Endothelial cell of umbilical vein (primary cell): ENCODE measurements at regions not wholly inside any gene's neighbourhood (a gene's known extent, or its start where the extent isn't known, plus 50 kb on each side); places are given as distances from the start of the nearest gene placed in this dataset.

Experiments
- BruUV-seq: library from RNA; stranded (reverse); fragments of 400-500 nt; replicated peaks from 2 replicates; lab custom pipeline; 2021; lab: Mats Ljungman, UMichigan
- CTCF ChIA-PET: fragments of 300-600, 350-600 bp; sonication (Branson Sonifier 250); formaldehyde crosslinking; loops from one replicate; lab custom pipeline; 2021; ENCODE audit warnings: antibody characterized with exemption, inconsistent platforms; lab: Charles Lee
- POLR2A ChIA-PET: fragments of 300-600, 350-600 bp; sonication (Branson Sonifier 250); formaldehyde crosslinking; loops from one replicate; lab custom pipeline; 2021; ENCODE audit warnings: antibody characterized with exemption, inconsistent platforms; lab: Charles Lee
- DNase-seq: peaks from one replicate; pipeline ENCODE4 v3.0.0-alpha.2; 2011; ENCODE audit warnings: low read depth, low spot score
- FAIRE-seq: peaks from 2 replicates; lab custom pipeline; 2011; peaks lifted over from hg19 to GRCh38; lab: Jason Lieb, UNC
- H2AFZ ChIP-seq: 2 replicates; pipeline ENCODE4 v1.6.0; 2012; ENCODE audit warnings: low read depth, low read length, control low read depth, inconsistent platforms
- H3K27ac ChIP-seq: 2 replicates; pipeline ENCODE4 v1.5.1; 2011; ENCODE audit warnings: low read depth, mild to moderate bottlenecking, control low read depth, low read length, moderate library complexity; ENCODE audit not compliant: insufficient read depth
- H3K27me3 ChIP-seq, 2 experiments: 2 replicates each; pipeline versions ENCODE4 v1.6.0 to v1.6.1; 2011; ENCODE audit warnings: low read length in 2 of 2, mixed read lengths in 1 of 2; ENCODE audit not compliant: control insufficient read depth in 2 of 2, insufficient read depth in 2 of 2
- H3K36me3 ChIP-seq, 2 experiments: 2 replicates in 1 of 2; 3 replicates in 1 of 2; pipeline ENCODE4 v1.5.1; 2011; ENCODE audit warnings: low read length in 2 of 2, mild to moderate bottlenecking in 1 of 2, moderate library complexity in 1 of 2; ENCODE audit not compliant: control insufficient read depth in 2 of 2, insufficient read depth in 2 of 2; ENCODE audit errors: extremely low read depth in 1 of 2
- H3K4me1 ChIP-seq: 3 replicates; pipeline ENCODE4 v1.5.1; 2011; ENCODE audit warnings: mild to moderate bottlenecking, low read length; ENCODE audit not compliant: control insufficient read depth, insufficient read depth; ENCODE audit errors: extremely low read depth
- H3K4me2 ChIP-seq: 2 replicates; pipeline ENCODE4 v1.6.1; 2011; ENCODE audit warnings: low read length, control low read depth, mixed read lengths; ENCODE audit not compliant: insufficient read depth
- H3K4me3 ChIP-seq, 3 experiments: fragments of 200-600 bp in 1 of 3; sonication (generic), shearing (Covaris generic) in 1 of 3; replicated peaks in 1 of 3; 2 replicates each; pipeline ENCODE4 v1.5.1; 2011 to 2016; ENCODE audit warnings: control low read depth in 3 of 3, low read length in 3 of 3, mild to moderate bottlenecking in 2 of 3, inconsistent platforms in 1 of 3, low read depth in 1 of 3, moderate library complexity in 1 of 3; ENCODE audit not compliant: insufficient read depth in 1 of 3
- H3K79me2 ChIP-seq: 2 replicates; pipeline ENCODE4 v1.6.0; 2012; ENCODE audit warnings: low read length, inconsistent platforms; ENCODE audit not compliant: control insufficient read depth, insufficient read depth
- H3K9ac ChIP-seq: replicated peaks from 2 replicates; pipeline ENCODE3; 2011; ENCODE audit warnings: low read length, control low read depth; ENCODE audit not compliant: insufficient read depth; ENCODE audit errors: extremely low read depth
- H3K9me1 ChIP-seq: replicated peaks from 3 replicates; pipeline ENCODE4 v1.6.0; 2011; ENCODE audit warnings: mild to moderate bottlenecking, low read length; ENCODE audit not compliant: control insufficient read depth, insufficient read depth; ENCODE audit errors: extremely low read depth
- H3K9me3 ChIP-seq: replicated peaks from 2 replicates; pipeline ENCODE4 v1.5.1; 2012; ENCODE audit warnings: low read length, inconsistent platforms; ENCODE audit not compliant: control insufficient read depth, insufficient read depth
- H4K20me1 ChIP-seq: replicated peaks from 2 replicates; pipeline ENCODE3; 2011; ENCODE audit warnings: mild to moderate bottlenecking, low read length; ENCODE audit not compliant: control insufficient read depth, insufficient read depth; ENCODE audit errors: extremely low read depth
- EZH2 ChIP-seq: IDR thresholded peaks from 2 replicates; pipeline ENCODE4 v1.6.1; 2012; ENCODE audit warnings: borderline replicate concordance, low read depth, mild to moderate bottlenecking, moderate library complexity, low read length, inconsistent platforms; ENCODE audit not compliant: severe bottlenecking
- FOS ChIP-seq: IDR thresholded peaks from 2 replicates; pipeline ENCODE4 v1.6.1; 2011; ENCODE audit warnings: mild to moderate bottlenecking, low read length, moderate library complexity, borderline replicate concordance; ENCODE audit not compliant: insufficient read depth
- GATA2 ChIP-seq: IDR thresholded peaks from 2 replicates; pipeline ENCODE4 v1.7.0; 2011; ENCODE audit warnings: low read depth, mild to moderate bottlenecking, moderate library complexity, mixed read lengths, low read length; ENCODE audit not compliant: insufficient read length, insufficient read depth
- JUN ChIP-seq: IDR thresholded peaks from 2 replicates; pipeline ENCODE4 v1.6.1; 2011; ENCODE audit warnings: borderline replicate concordance, low read depth; ENCODE audit not compliant: insufficient read length, insufficient read depth
- MYC ChIP-seq: IDR thresholded peaks from one replicate; pipeline ENCODE4 v1.6.1; 2011; ENCODE audit warnings: mild to moderate bottlenecking, low read depth, low read length
- POLR2A ChIP-seq: IDR thresholded peaks from 2 replicates; pipeline ENCODE4 v1.6.1; 2012; ENCODE audit warnings: low read depth, mild to moderate bottlenecking, control low read depth, low read length
- POLR2AphosphoS5 ChIP-seq: IDR thresholded peaks from 2 replicates; pipeline ENCODE4 v1.6.1; 2012; ENCODE audit warnings: low read depth, mild to moderate bottlenecking, control low read depth, low read length, moderate library complexity; ENCODE audit not compliant: insufficient read depth
- dilution Hi-C: fragments of 300-500 bp; cut with MboI; formaldehyde crosslinking; loops from one replicate; pipeline ENCODE4 v1.15.0; 2019; ENCODE audit warnings: low sequenced_read_pairs; ENCODE audit not compliant: extremely low pct_ligation_motif_present
- intact Hi-C: fragments of 100-400 bp; cut with micrococcal nuclease; formaldehyde crosslinking; loops from one replicate; pipeline ENCODE4 v1.10.0; 2022
- TF ChIP-seq, protein P1 (sequence below), 2 donors: IDR thresholded peaks; 1 replicate in 1 of 2; 2 replicates in 1 of 2; pipeline ENCODE4 v1.5.1; 2011; ENCODE audit warnings: low read length in 2 of 2, mild to moderate bottlenecking in 2 of 2, moderate library complexity in 2 of 2, control low read depth in 1 of 2, inconsistent platforms in 1 of 2, low read depth in 1 of 2; ENCODE audit not compliant: insufficient read depth in 1 of 2; ENCODE audit errors: extremely low read depth in 1 of 2
- TF ChIP-seq, protein P2 (sequence below): IDR thresholded peaks from 2 replicates; pipeline ENCODE4 v1.6.1; 2011; ENCODE audit not compliant: insufficient read depth, insufficient read length

DNA sequence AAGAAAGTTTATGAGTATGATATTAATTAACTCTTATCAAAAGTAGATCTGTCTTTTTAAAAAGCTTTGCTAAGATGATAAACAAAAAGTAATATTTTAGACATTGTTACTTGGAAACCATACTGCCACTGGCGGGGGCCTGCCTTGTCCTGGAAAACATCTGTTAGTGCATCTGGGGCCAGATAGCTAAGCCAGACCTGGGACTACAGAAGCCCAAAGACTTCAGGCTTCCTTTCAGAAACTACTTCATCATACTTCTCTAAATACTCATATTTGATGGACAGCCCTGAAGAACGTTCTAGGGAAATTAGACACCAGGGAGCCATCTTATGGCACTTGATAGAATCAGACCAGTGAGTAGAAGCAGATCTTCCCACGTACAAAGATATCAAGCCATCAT, 795.4 kb upstream of the SEMA6D start:
- Histone ChIP-seq H3K4me2 (no peak overlapping the region), H4K20me1 (no peaks in the 10 kb centered on the region), H3K27me3 (no peaks in the 10 kb centered on the region), H3K27ac (no peak overlapping the region), H2AFZ (no peak overlapping the region), H3K79me2 (no peaks in the 10 kb centered on the region), H3K9me1 (no peaks in the 10 kb centered on the region), H3K36me3 (no peaks in the 10 kb centered on the region), H3K9me3 (no peaks in the 10 kb centered on the region), H3K9ac (no peak overlapping the region), H3K4me3 (no peak overlapping the region), H3K4me1 (no peaks in the 10 kb centered on the region)
- no peak for TF ChIP-seq FOS
- TF ChIP-seq MYC, result no peak
- no peak for TF ChIP-seq JUN
- no peak for TF ChIP-seq POLR2A
- BruUV-seq, result no TSS peak
- ChIA-PET CTCF (no interaction called here), POLR2A (no interaction called here)
- DNase-seq (no peak), FAIRE-seq (no peak)
- dilution Hi-C loops (no loop called here), intact Hi-C loops (no loop called here)

DNA sequence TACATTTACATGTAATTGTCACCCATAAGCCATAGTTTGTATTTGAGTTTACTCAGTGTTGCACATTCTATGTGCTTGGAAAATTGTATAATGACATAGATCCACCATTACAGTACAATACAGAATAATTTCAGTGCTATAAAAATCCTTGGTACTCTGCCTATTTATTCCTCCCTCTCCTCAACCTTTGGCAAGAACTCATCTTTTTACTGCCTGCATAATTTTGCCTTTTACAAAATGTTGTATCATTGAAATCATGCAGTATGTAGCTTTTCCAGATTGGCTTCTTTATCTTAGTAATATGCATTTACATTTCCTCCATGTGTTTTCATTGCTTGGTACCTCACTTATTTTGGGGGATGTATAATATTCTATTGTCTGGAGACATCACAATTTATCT, 786.9 kb upstream of the SEMA6D start:
- no peak overlapping the region for H2AFZ ChIP-seq

More for the DNA sequence above, 786.9 kb upstream of the SEMA6D start:
- H3K27ac ChIP-seq, result no peak overlapping the region
- H3K9ac ChIP-seq, result no peak overlapping the region
- CTCF ChIA-PET, result no interaction called here
- POLR2A ChIA-PET, result no interaction called here
- no peaks in the 10 kb centered on the region for H3K27me3 ChIP-seq
- no peaks in the 10 kb centered on the region for H3K4me1 ChIP-seq
- intact Hi-C loops, result no loop called here
- BruUV-seq, result no TSS peak
- TF ChIP-seq POLR2AphosphoS5 (no peak), GATA2 (no peak), JUN (no peak), EZH2 (no peak), MYC (no peak), FOS (no peak), POLR2A (no peak)
- TF ChIP-seq, protein P1, sequence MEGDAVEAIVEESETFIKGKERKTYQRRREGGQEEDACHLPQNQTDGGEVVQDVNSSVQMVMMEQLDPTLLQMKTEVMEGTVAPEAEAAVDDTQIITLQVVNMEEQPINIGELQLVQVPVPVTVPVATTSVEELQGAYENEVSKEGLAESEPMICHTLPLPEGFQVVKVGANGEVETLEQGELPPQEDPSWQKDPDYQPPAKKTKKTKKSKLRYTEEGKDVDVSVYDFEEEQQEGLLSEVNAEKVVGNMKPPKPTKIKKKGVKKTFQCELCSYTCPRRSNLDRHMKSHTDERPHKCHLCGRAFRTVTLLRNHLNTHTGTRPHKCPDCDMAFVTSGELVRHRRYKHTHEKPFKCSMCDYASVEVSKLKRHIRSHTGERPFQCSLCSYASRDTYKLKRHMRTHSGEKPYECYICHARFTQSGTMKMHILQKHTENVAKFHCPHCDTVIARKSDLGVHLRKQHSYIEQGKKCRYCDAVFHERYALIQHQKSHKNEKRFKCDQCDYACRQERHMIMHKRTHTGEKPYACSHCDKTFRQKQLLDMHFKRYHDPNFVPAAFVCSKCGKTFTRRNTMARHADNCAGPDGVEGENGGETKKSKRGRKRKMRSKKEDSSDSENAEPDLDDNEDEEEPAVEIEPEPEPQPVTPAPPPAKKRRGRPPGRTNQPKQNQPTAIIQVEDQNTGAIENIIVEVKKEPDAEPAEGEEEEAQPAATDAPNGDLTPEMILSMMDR (IDR thresholded peaks at IDR 0.05; ENCODE audit: extremely low read depth in 1 of 2, insufficient read depth in 1 of 2, low read depth in 1 of 2, low read length in 2 of 2), result no peak
- TF ChIP-seq, protein P2, sequence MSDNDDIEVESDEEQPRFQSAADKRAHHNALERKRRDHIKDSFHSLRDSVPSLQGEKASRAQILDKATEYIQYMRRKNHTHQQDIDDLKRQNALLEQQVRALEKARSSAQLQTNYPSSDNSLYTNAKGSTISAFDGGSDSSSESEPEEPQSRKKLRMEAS, result no peak
- dilution Hi-C loops, result no loop called here
- no peak for FAIRE-seq
- H3K4me2 ChIP-seq, result no peak overlapping the region
- H3K79me2 ChIP-seq, result no peaks in the 10 kb centered on the region
- H3K36me3 ChIP-seq, result no peaks in the 10 kb centered on the region
- no peaks in the 10 kb centered on the region for H4K20me1 ChIP-seq
- no peak for DNase-seq
- no peak overlapping the region for H3K4me3 ChIP-seq
- no peaks in the 10 kb centered on the region for H3K9me3 ChIP-seq
- H3K9me1 ChIP-seq, result no peaks in the 10 kb centered on the region
